ENCODE measurements at regions not wholly inside any gene's neighbourhood (a gene's known extent, or its start where the extent isn't known, plus 50 kb on each side); places are given as distances from the start of the nearest gene placed in this dataset.
A peak's percentile ranks its signal among the peaks of the same experiment; 100 is the strongest.

DNA sequence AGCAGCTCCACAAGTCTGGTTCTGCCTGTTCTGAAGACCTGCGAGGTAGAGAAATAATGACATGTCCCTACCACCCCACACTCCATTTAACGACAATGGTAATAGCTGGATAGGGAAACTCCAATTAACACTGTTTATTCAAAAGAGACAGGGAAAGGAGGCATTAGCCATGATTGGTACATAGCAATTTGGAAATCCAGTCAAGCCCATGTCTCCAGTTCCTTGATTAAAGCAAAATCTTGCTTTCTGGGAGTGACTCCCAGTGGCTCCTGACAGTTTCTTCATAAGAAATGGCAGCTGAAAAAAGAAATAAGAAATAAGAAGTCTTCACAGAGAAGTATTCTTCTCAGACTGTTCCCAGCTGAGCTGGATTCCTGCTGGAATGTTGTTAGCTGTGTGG, 140.7 kb upstream of the LYZL2 start:
- DNase-seq (no peak), ATAC-seq (ENCODE audit: poor library complexity) (no peak)
- intact Hi-C loops (cut with DNase I) = no loop called here

DNA sequence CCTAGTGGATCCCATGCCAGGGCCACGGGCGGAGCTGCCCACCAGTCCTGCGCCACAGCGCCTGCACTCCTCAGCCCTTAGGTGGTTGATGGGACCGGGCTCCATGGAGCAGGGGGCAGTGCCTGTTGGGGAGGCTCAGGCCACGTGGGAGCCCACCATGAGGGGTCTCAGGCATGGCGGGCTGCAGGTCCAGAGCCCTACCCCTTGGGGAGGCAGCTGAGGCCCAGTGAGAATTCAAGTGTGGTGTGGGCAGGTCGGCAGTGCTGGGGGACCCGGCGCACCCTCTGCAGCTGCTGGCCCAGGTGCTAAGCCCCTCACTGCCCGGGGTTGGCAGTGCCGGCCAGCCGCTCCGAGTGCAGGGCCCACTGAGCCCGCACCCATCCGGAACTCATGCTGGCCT, 139.8 kb upstream of the LYZL2 start:
- DNase-seq (no peak), ATAC-seq (ENCODE audit: poor library complexity) (no peak)
- intact Hi-C loops (cut with DNase I) = no loop called here

DNA sequence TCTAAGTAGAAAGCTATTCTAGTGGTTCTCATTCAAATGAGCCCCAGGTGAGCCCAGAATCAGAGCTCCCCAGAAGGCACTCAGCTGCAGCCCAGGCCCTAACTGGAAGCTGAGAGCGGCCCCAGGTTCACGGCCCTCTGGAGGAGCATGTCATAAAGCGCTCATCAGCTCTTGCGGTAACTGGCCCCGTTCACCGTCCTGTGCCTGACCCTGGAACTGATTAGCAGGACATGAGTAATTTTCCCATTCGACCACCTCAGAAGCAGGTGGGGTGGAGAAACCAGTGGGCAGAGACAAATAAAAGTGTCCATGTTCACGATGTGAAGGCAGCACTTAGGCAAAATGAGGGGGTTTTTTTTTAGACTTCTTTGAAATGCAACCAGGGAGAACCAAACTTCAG, 136.1 kb upstream of the LYZL2 start:
- DNase-seq (no peak), ATAC-seq (ENCODE audit: poor library complexity) (no peak)
- intact Hi-C loops (cut with DNase I) = no loop called here

DNA sequence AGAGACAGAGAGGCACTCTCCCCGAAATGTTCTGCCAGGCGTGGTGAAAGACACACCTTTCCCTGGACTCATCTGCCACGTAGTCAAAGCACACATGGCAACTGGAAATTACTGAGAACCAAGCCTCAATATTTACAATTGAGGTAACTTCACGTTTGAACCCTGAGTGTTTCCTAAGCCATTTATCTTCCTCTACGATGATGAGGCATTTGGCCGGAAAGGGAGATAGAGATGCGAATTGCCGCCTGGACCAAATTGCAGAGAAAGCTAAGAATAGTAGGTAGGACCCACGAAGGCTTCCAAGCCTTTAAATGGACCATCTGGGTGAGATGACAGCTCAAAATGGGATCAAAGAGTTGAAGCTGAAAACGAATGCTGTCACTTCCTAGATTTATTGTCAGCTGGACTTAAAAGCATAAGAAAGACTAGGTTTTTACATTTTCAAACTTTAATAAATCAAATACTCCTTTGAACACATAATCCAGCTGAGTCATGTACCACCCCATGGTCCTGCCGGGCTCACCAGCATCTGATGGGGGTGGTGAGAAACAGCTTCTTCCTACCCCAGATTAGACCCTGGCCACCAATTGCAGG, 135.6 kb upstream of the LYZL2 start:
- intact Hi-C loops (cut with DNase I) = no loop called here
- ATAC-seq (ENCODE audit: poor library complexity) = no peak
- DNase-seq = no peak

DNA sequence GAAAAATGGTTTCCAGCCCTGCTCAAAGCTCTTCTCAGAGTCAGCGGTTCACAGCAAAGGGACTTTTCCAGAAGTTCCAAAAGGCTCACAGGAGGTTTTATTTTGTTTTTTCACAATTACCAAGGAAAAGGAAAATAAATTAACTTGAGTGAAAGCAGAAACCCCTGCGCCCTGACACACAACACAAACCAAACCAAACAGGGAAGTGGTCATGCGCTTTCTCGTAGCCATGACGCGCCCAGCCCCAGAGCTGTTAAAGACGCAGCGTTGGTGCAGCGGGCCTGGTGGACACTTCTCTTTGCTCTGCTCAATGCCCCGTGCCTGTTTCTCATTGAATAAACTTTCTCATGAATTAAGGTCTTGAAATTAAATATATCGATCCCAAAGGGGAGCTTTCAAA, 134.4 kb upstream of the LYZL2 start:
- DNase-seq = no peak
- intact Hi-C loops (cut with DNase I) = no loop called here
- ATAC-seq (ENCODE audit: poor library complexity) = no peak

DNA sequence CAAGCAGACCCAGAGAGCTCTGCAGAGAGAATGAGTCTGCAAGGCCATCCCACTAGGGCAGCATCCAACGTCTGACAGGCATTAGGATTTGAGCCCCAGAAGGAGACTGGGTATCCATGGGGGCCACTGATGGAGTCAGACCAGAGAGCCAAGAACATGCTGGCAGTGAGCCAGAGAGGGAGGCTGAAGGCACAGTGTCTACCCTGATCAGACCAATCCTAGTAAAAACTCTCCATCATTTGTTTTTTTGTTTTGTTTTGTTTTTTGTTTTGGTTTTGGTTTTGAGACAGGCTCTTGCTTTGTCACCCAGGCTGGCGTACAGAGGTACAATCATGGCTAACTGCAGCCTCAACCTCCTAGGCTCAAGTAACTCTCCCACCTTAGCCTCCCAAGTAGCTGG, 133.1 kb upstream of the LYZL2 start:
- ATAC-seq (ENCODE audit: poor library complexity) (no peak), DNase-seq (no peak)
- intact Hi-C loops (cut with DNase I) = no loop called here

DNA sequence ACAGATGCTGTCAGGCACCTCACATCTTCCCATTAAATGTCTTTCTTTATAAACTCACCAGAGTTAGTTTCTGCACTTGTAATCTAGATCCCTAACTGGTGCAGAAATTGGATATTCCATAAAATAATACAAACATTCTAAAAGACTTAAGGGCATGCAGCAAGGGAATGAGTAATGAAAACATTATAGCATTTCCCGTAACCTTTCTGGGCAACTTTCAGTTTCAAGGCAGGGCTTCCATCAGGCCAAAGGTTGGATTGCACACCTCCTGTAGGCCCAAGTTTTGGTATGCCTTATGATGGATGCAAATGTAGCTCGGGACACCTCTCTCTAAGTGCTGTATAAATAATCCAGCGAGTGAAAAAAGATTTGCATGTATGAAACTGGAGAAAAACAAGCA, 129.9 kb upstream of the LYZL2 start:
- DNase-seq = no peak
- intact Hi-C loops (cut with DNase I) = loop anchor here (10.0 kb wide), 1 partner anchor 1045 kb away; no protein-coding TSS in a partner anchor
- ATAC-seq (ENCODE audit: poor library complexity) = no peak

DNA sequence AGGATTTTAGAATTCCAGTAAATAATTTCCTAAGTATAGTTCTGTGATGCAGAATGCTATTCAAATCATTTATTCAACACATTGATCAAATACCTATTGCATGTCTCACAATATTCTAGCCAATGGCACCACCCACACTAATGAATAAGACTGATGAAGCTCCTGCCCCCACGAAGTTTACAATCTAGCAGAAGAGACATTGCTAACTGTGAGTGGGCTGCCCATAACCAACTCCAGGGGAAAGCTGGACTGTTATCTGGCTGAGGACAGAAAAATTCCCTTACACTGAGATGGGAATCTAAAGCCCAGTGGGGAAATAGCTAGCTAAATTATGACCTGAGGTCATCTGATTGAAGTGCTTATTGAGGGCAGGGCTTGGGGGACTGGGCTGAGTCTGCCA, 128.8 kb upstream of the LYZL2 start:
- DNase-seq (no peak), ATAC-seq (ENCODE audit: poor library complexity) (no peak)
- intact Hi-C loops (cut with DNase I) = loop anchor here (10.0 kb wide), 1 partner anchor 1046 kb away; no protein-coding TSS in a partner anchor

DNA sequence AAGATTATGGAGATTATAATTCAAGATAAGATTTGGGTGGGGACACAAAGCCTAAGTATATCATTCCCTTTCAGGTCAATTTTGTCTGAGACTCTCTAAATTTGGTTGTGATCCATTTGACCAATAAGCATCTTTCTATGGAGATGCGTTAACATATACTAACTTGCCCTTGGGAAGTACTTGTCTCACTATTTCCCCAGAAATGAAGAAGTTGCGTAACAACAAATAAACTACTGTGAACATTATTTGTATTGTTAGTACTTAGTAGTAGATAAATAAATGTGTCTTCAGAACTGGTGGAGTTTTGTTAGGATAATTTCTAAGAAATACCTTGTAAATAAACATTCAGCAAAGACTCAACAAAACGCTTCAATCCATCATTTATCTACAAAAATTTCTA, 127.3 kb upstream of the LYZL2 start:
- ATAC-seq (ENCODE audit: poor library complexity) (no peak), DNase-seq (no peak)
- intact Hi-C loops (cut with DNase I) = loop anchor here (10.0 kb wide), 1 partner anchor 1048 kb away; no protein-coding TSS in a partner anchor

DNA sequence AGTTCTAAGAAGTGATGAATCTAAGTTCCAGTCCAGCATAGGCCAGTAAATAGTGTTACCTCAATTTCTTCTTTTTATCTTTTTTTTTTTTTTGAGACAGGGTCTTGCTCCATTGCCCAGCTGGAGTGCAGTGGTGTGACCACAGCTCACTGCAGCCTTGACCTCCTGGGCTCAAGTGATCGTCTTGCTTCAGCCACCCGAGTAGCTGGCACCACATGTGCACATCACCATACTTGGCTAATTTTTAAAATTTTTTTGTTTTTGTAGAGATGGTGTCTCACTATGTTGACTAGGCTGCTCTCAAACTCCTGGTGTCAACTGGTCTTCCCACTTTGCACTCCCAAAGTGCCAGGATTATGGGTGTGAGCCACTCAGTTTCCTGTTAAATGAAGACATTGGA, 126.6 kb upstream of the LYZL2 start:
- ATAC-seq (ENCODE audit: poor library complexity) = no peak
- DNase-seq = no peak
- intact Hi-C loops (cut with DNase I) = loop anchor here (10.0 kb wide), 1 partner anchor 1049 kb away; no protein-coding TSS in a partner anchor

DNA sequence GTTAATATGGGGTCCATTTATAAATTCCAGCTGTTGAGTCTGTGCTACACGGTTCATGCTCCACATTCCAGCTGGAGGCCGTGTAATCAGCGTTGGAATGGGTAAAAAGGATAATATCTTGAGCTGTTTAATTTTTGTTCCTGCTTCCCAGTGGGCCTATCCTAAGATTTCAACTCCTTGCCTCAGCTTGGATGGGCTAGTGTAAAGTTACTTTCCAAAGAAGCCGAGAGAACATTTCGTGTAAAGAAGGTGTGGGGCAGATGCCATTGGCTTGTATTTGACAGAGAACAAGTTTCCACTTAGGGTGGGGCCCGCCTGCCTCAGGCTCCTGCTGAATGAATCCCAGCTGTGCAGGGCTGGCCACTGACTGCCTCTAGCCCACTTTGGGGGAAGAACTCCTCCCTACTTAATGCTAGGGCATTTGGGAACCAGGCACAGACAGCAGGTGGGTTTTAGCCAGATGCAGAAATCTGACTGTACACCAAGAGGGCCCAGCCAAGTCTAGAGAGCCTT, 125.9 kb upstream of the LYZL2 start:
- peak; percentile 55 for ATAC-seq (ENCODE audit: poor library complexity)
- DNase-seq = peak; percentile 54
- intact Hi-C loops (cut with DNase I) = loop anchor here (10.0 kb wide), 1 partner anchor 1049 kb away; no protein-coding TSS in a partner anchor

DNA sequence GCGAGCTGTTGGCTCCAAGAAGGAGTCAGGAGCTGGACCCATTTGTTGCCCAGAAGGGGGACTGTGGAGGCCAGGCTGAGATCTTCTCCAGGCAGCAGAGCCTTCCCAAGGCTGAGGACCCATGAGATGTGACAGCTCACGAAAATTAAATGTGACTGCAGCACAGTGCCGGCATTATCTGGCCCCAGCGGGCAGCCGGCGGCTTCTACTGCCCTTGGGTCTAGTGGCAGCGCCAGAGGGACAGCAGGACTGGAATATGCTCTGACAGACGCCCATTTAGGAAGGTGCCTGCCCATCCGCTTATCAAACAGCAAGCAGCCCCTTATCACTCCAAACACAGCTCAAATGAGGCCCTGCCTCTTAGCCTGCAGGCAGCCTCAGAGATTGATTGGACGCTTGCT, 122.9 kb upstream of the LYZL2 start:
- DNase-seq (no peak), ATAC-seq (ENCODE audit: poor library complexity) (peak; percentile 41)
- intact Hi-C loops (cut with DNase I) = loop anchor here (10.0 kb wide), 1 partner anchor 1052 kb away; no protein-coding TSS in a partner anchor

DNA sequence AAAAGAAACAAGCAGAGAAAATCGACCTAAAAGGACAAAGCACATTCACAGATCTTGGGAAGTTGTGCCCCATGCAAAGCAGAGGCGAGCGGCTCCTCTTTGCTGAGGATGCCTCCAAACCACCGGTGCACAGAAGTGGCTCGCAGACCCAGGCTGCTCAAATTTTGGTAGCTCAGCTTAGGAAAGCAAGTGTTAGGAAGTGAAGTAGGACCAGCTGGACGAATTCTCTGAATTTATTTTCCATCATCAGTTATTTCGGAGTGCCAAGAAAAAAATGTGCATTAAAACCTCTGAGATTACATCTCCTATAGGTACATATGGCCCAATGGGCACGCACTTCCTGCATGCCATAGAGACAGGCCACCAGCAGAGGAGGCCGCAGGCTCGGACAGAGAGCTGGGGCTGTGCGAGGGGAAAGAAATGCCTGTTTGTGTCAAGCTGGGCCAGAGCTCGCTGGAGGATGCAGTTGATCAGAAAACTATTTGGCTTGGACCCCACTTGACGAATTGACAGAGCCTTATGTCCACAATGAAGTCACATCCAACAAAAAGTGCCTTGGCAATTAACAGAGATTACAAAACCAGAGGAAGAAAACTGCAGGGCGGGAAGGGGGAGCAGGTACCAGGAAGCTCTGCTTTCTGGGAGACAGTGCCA, 122.3 kb upstream of the LYZL2 start:
- intact Hi-C loops (cut with DNase I) = loop anchor here (10.0 kb wide), 1 partner anchor 1053 kb away; no protein-coding TSS in a partner anchor
- peak; percentile 88 for DNase-seq
- peak; percentile 91 for ATAC-seq (ENCODE audit: poor library complexity)

DNA sequence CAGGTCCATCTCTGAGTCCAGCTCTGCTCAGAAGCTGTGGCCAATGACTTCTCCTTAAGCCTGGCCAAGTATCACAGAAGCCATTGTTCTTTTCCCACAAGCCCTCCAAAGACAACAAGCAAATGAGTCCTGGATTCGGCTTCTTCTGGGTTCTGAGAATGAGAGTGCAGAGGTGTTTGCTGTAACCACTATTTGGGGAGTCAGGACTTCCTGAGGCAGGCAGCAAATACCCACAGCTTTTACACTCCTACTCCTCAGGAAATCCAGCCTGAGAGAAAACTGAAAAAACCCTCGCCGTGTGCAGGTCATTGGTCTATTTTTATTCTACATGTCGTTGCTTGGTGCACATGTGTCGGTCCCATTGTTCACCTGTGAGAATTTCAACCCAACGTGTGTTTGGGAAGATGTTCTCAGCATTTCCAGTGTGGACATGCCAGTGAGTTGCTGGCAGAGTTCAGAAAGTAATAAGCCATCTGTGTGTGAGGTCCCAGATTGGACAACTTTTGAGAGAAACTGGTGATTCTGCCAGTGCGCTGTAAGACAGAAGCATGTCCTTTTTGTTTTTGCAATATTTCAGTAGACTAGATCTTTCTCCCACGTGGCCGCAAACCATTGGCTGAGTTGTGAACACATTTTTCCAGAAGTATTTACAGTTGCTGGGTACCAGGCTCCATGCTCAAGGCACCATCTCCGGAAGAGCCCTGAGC, 121.6 kb upstream of the LYZL2 start:
- intact Hi-C loops (cut with DNase I) = loop anchor here (10.0 kb wide), 1 partner anchor 1054 kb away; no protein-coding TSS in a partner anchor

DNA sequence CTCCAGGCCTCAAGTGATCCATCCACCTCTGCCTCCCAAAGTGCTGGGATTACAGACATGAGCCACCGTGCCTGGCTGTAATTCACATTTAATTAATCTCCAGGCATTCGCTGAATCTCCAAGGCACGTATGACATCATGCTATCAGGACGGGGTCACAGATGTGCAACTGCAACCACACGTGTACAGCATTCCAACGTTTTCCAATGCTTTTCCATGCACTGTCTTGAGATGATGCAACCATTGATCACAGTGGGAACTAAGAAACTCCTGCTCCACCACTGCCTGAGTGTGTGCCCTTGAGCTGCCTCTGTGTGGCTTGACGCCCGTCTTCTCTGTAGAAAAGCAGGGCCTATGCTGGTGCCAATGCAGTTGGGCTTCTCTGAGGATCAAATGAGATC, 119.8 kb upstream of the LYZL2 start:
- ATAC-seq (ENCODE audit: poor library complexity) (no peak), DNase-seq (no peak)
- intact Hi-C loops (cut with DNase I) = no loop called here

More for the DNA sequence above, 121.6 kb upstream of the LYZL2 start:
- ATAC-seq (ENCODE audit: poor library complexity) (no peak), DNase-seq (no peak)

DNA sequence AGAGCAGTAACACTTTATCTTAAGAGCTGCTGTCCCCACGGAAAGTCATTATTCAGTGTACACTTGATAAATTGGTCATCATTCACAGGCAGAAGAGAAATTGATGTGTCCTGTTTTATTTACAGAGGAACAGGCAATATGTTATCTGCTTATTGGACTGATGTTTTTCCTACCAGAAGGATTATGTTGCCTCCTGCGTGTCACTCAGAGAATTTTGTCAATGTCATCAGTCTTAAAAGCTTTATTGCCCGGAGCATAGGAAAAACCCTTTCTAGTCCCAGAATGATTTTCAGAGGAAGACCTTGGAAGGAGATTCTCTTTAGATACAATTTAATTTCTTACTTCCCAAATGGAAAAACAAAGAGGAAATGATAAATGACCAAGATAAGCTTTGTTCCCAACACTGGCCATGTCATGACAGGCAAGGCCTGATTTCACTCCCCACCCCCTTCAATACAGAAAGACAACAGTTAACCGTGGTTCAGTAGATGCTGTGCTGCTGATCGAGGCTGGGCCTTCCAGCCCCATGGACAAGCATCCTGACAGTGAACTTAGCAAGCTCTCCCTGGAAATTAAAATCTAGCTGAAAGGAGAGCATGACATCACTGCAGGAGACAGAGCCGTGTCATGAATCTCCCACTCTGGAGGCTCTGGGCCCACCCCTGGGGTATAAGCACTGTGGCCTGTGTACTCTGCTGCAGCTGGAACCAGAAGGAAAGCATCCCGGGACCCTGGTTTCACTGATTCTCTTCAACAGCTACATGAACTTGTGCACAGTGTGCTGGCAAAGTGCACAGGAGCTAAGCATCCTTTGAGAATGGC, 118.8 kb upstream of the LYZL2 start:
- DNase-seq (no peak), ATAC-seq (ENCODE audit: poor library complexity) (no peak)
- intact Hi-C loops (cut with DNase I) = no loop called here

DNA sequence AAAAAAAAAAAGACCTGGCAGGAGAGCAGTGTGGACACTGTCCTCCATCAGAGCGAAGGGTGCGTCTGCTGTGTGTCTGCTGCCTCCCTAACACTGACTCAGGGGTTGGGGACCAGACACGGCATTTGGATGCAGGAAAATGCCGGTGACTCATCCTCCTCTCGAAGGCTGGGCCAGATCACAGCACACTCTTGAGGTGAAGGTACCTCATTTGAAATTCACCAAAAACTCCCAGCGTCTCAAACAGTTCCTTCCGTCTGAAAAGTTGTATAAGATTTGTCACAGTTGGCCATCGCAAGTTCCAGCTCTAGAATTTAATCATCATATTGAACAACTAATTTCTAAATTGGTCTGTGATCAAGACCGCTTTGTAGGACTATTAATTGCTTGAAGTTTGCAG, 118.1 kb upstream of the LYZL2 start:
- intact Hi-C loops (cut with DNase I) = no loop called here
- ATAC-seq (ENCODE audit: poor library complexity) = no peak

DNA sequence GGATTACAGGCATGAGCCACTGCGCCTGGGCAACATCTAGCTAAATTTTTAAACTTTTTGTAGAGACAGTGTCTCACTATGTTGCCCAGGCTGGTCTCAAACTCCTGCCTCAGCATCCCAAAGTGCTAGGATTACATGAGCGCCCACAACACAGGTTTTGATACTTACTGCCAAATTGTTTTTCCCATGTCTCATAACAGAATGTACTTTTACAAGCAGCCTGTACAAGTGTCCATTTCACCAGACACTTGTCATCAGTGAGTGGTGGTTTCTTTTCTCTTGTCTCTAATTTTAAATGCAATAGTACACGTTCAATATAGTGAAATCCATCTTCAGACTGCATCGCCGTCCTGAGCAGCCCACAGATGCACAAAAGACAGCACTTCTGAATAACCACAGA, 116.4 kb upstream of the LYZL2 start:
- ATAC-seq (ENCODE audit: poor library complexity) (no peak), DNase-seq (no peak)
- intact Hi-C loops (cut with DNase I) = no loop called here

More for the DNA sequence above, 118.1 kb upstream of the LYZL2 start:
- no peak for DNase-seq

DNA sequence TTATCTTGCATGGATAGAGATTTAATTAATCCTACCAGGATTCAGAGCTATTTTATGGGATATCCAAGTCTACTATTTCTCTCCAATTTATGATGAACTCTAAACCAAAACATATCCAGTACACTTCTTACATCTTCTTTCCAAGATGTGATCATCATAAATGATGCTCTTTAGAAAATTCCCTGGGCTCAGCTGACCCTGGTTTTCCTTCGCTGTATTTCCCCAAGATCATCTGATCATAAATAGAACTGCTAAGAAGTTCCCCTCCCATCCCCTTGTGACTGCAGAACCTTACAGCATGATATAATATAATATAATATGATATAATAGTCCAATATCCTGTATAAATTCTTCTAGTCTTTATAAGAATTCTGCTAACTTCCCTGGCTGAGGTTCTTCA, 114.6 kb upstream of the LYZL2 start:
- DNase-seq = no peak
- intact Hi-C loops (cut with DNase I) = no loop called here
- ATAC-seq (ENCODE audit: poor library complexity) = no peak
